Suprapubic skin (tissue), 4 donors: ENCODE measurements at regions not wholly inside any gene's neighbourhood (a gene's known extent, or its start where the extent isn't known, plus 50 kb on each side); places are given as distances from the start of the nearest gene placed in this dataset.

Experiments
- DNase-seq, 2 donors: peaks; one replicate each; pipeline ENCODE4 v3.0.0-alpha.2; 2019; ENCODE audit warnings: low spot score in 2 of 2
- H3K27ac ChIP-seq: fragments of 200-600 bp; sonication (generic); one replicate; pipeline ENCODE4 v1.5.1; 2019
- H3K27me3 ChIP-seq: fragments of 200-600 bp; sonication (generic); one replicate; pipeline ENCODE4 v1.5.1; 2019
- H3K36me3 ChIP-seq: fragments of 200-600 bp; sonication (generic); one replicate; pipeline ENCODE4 v1.5.1; 2019
- H3K4me1 ChIP-seq: fragments of 200-600 bp; sonication (generic); one replicate; pipeline ENCODE4 v1.5.1; 2019
- H3K4me3 ChIP-seq: fragments of 200-600 bp; sonication (generic); one replicate; pipeline ENCODE4 v1.5.1; 2019; ENCODE audit warnings: mild to moderate bottlenecking
- H3K9me3 ChIP-seq: fragments of 200-600 bp; sonication (generic); one replicate; pipeline ENCODE4 v1.5.1; 2019
- CTCF ChIP-seq, 2 donors: fragments of 200-600 bp in 1 of 2; fragments of 450-650 bp in 1 of 2; sonication (generic) in 1 of 2; IDR thresholded peaks; one replicate each; pipeline ENCODE4 v1.5.1; 2016 to 2019; ENCODE audit warnings: antibody characterized with exemption in 2 of 2, mild to moderate bottlenecking in 1 of 2, moderate library complexity in 1 of 2
- EP300 ChIP-seq: sonication (generic); formaldehyde crosslinking; IDR thresholded peaks from one replicate; pipeline ENCODE4 v1.6.1; 2017; ENCODE audit warnings: antibody characterized with exemption
- POLR2A ChIP-seq, 2 donors: fragments of 450-650 bp; IDR thresholded peaks; one replicate each; pipeline ENCODE4 v1.6.1; 2017; ENCODE audit warnings: antibody characterized with exemption in 2 of 2, mild to moderate bottlenecking in 2 of 2, moderate library complexity in 2 of 2
- POLR2AphosphoS5 ChIP-seq, 3 donors: sonication (generic); formaldehyde crosslinking; IDR thresholded peaks; one replicate each; pipeline ENCODE4 v1.6.1; 2017; ENCODE audit warnings: antibody characterized with exemption in 3 of 3
- WGBS: methylation state at CpG from one replicate; pipeline ENCODE4 v1.1.5; 2018; 5-methylcytosine and 5-hydroxymethylcytosine counted together

GRCh38 chr7:106430535-106431455, 146.0 kb upstream of the NAMPT start:
- Histone ChIP-seq H3K4me1 (peaks cover 6% of the 10 kb centered on the region), H3K27ac (peak overlapping the region; percentile 22), H3K27me3 (no peaks in the 10 kb centered on the region), H3K9me3 (no peaks in the 10 kb centered on the region), H3K36me3 (no peaks in the 10 kb centered on the region), H3K4me3 (no peak overlapping the region)
- WGBS = 55% methylated on average over 4 of the region's 4 CpGs
- TF ChIP-seq EP300 (no peak), POLR2AphosphoS5 (IDR thresholded peaks at IDR 0.05) (no peak), POLR2A (IDR thresholded peaks at IDR 0.05) (no peak), CTCF (IDR thresholded peaks at IDR 0.05) (no peak)
- no peak for DNase-seq

GRCh38 chr7:106430103-106430502, 145.3 kb upstream of the NAMPT start:
- no peak for DNase-seq
- H3K27me3 ChIP-seq = no peaks in the 10 kb centered on the region
- H3K4me3 ChIP-seq = no peak overlapping the region
- H3K4me1 ChIP-seq = peaks cover 12% of the 10 kb centered on the region
- peak overlapping the region; percentile 65 for H3K27ac ChIP-seq
- no peaks in the 10 kb centered on the region for H3K9me3 ChIP-seq
- WGBS = 83% methylated on average over 4 of the region's 4 CpGs
- TF ChIP-seq EP300 (no peak), CTCF (IDR thresholded peaks at IDR 0.05) (no peak), POLR2A (IDR thresholded peaks at IDR 0.05) (no peak), POLR2AphosphoS5 (IDR thresholded peaks at IDR 0.05) (no peak)
- H3K36me3 ChIP-seq = no peaks in the 10 kb centered on the region

GRCh38 chr7:106426803-106427202, 142.0 kb upstream of the NAMPT start:
- Histone ChIP-seq H3K27me3 (no peaks in the 10 kb centered on the region), H3K4me3 (no peak overlapping the region), H3K36me3 (no peaks in the 10 kb centered on the region), H3K9me3 (no peaks in the 10 kb centered on the region), H3K4me1 (peaks cover 31% of the 10 kb centered on the region), H3K27ac (no peak overlapping the region)
- DNase-seq = no peak
- no peak for TF ChIP-seq CTCF (IDR thresholded peaks at IDR 0.05)
- TF ChIP-seq POLR2AphosphoS5 (IDR thresholded peaks at IDR 0.05) = no peak
- TF ChIP-seq POLR2A (IDR thresholded peaks at IDR 0.05) = no peak
- no peak for TF ChIP-seq EP300
- WGBS = 76% methylated on average over 7 of the region's 7 CpGs

GRCh38 chr7:106425017-106425719, 140.4 kb upstream of the NAMPT start:
- no peaks in the 10 kb centered on the region for H3K36me3 ChIP-seq
- no peak overlapping the region for H3K4me3 ChIP-seq
- H3K4me1 ChIP-seq = peaks cover 47% of the 10 kb centered on the region
- no peaks in the 10 kb centered on the region for H3K27me3 ChIP-seq
- peak overlapping the region; percentile 68 for H3K27ac ChIP-seq
- TF ChIP-seq EP300 (peak; percentile 97), POLR2A (IDR thresholded peaks at IDR 0.05) (no peak), POLR2AphosphoS5 (IDR thresholded peaks at IDR 0.05) (peak; percentile 36 to 99 (median 79))
- H3K9me3 ChIP-seq = no peaks in the 10 kb centered on the region
- DNase-seq = peak; percentile 84 to 88
- 12% methylated on average over 7 of the region's 7 CpGs for WGBS

- no peak for DNase-seq
- Histone ChIP-seq H3K36me3 (no peaks in the 10 kb centered on the region), H3K27ac (peak overlapping the region; percentile 68), H3K27me3 (no peaks in the 10 kb centered on the region), H3K9me3 (no peaks in the 10 kb centered on the region), H3K4me1 (peaks cover 48% of the 10 kb centered on the region), H3K4me3 (no peak overlapping the region)
- 8% methylated on average over 1 of the region's 1 CpG for WGBS
- TF ChIP-seq POLR2AphosphoS5 (IDR thresholded peaks at IDR 0.05) (no peak), EP300 (no peak), POLR2A (IDR thresholded peaks at IDR 0.05) (no peak), CTCF (IDR thresholded peaks at IDR 0.05) (no peak)
Observed at GRCh38 chr7:106424476-106425016, 139.8 kb upstream of the NAMPT start.
